Astrocyte (in vitro differentiated cells and primary cell): ENCODE measurements at regions not wholly inside any gene's neighbourhood (a gene's known extent, or its start where the extent isn't known, plus 50 kb on each side); places are given as distances from the start of the nearest gene placed in this dataset.

ENCODE experiments used
- CTCF ChIP-seq: IDR thresholded peaks from 2 replicates; pipeline ENCODE4 v1.5.1; 2011; ENCODE audit warnings: low read depth, mild to moderate bottlenecking, inconsistent platforms, low read length, moderate library complexity; ENCODE audit not compliant: insufficient read depth
- EZH2 ChIP-seq: IDR thresholded peaks from 2 replicates; pipeline ENCODE4 v1.6.1; 2012; ENCODE audit warnings: mild to moderate bottlenecking, low read length, inconsistent platforms; ENCODE audit not compliant: insufficient read depth

GRCh38 chr5:74375271-74375670, 265.3 kb downstream of the ENC1 start:
- TF ChIP-seq CTCF (no peak), EZH2 (no peak)
